Fibroblast of the aortic adventitia (primary cell): ENCODE measurements at regions not wholly inside any gene's neighbourhood (a gene's known extent, or its start where the extent isn't known, plus 50 kb on each side); places are given as distances from the start of the nearest gene placed in this dataset.
A peak's percentile ranks its signal among the peaks of the same experiment; 100 is the strongest.
"Not testable (repeated sequence)": the region's sequence is repeated elsewhere in the genome, so short reads cannot be mapped to it uniquely, and the experiment has no call there.

Experiments
- DNase-seq: peaks from one replicate; pipeline ENCODE4 v3.0.0-alpha.2; 2010; ENCODE audit warnings: low read depth
- H3K4me3 ChIP-seq: 2 replicates; pipeline ENCODE4 v1.5.1; 2011; ENCODE audit warnings: low read depth, mild to moderate bottlenecking, control low read depth, low read length, moderate library complexity
- TF ChIP-seq, protein P1 (sequence below): IDR thresholded peaks from 2 replicates; pipeline ENCODE4 v1.5.1; 2011; ENCODE audit warnings: mild to moderate bottlenecking, low read length, control low read depth, inconsistent platforms; ENCODE audit not compliant: insufficient read depth

DNA sequence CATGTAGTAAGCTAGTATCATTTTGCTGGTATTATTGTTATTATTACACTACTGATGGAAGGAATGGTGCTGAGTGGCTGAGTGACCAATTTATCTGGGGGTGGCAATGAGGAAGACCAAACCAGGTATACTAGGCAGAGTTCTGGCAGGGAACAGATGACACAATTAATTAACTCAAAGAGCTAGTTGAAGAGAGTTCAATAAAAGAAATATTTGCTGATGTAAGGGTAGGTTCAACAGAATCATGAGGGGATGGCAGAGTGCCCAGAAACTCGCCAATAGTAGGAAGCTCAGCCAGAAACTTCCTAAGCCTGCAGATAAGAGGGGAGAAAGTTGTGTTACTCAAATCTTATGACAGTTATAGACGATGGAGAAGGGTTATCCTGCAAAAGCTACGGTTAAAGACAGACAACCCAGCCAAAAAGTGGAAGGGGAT, 352.5 kb downstream of the KCNJ2 start:
- H3K4me3 ChIP-seq, result no peak overlapping the region
- peak; percentile 6 for DNase-seq
- TF ChIP-seq, protein P1, sequence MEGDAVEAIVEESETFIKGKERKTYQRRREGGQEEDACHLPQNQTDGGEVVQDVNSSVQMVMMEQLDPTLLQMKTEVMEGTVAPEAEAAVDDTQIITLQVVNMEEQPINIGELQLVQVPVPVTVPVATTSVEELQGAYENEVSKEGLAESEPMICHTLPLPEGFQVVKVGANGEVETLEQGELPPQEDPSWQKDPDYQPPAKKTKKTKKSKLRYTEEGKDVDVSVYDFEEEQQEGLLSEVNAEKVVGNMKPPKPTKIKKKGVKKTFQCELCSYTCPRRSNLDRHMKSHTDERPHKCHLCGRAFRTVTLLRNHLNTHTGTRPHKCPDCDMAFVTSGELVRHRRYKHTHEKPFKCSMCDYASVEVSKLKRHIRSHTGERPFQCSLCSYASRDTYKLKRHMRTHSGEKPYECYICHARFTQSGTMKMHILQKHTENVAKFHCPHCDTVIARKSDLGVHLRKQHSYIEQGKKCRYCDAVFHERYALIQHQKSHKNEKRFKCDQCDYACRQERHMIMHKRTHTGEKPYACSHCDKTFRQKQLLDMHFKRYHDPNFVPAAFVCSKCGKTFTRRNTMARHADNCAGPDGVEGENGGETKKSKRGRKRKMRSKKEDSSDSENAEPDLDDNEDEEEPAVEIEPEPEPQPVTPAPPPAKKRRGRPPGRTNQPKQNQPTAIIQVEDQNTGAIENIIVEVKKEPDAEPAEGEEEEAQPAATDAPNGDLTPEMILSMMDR, result no peak

DNA sequence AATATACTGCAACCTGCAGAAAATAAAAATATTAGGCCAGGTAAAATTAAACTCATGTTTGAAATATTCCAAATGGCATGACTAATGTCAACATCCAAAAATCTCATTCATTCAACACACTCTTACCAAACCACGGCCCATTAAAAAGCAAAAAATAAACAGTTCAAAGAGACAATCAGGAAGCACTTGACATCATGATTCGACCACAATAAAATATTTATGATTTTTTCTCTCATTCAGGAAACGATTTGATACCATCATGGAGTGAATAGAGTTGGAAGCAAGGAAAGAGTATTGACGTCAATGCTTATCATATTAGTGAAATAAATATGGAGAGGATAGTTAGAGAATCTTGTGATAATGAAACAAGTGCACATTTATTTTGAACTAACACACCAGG, 354.1 kb downstream of the KCNJ2 start:
- DNase-seq, result no peak
- no peak overlapping the region for H3K4me3 ChIP-seq
- TF ChIP-seq, protein P1, result no peak

DNA sequence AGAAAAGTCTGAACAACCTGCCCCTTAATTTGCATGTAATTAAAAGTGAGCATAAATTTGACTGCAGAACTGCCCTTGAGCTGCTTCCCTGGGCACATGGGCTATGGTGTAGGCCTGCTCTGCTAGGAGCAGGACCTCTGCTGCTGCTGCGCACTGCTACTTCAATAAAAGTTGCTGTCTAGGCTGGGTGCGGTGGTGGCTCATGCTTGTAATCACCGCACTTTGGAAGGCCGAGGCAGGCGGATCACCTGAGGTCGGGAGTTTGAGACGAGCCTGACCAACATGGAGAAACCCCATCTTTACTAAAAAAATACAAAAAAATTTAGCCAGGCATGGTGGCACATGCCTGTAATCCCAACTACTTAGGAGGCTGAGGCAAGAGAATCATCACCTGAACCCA, 355.7 kb downstream of the KCNJ2 start:
- not testable (repeated sequence) for DNase-seq, H3K4me3 ChIP-seq

DNA sequence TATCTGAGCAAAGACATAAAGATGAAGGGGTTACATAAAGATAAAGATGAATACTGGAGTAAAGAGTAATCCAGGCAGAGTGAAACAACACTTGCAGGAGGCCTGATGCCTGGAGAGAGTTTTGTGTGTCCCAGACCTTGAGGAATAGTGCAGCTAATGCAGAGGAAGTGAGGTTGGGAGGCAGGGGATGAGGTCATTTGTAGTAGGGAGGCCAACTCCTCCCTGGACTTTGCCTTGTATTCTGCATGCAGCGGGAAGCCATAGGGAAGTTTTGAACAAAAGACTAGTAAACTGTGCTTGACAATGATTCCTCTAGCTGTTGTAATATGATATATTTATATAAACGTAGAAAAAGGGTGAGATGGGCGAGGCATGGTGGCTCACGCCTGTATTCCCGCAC, 356.6 kb downstream of the KCNJ2 start:
- TF ChIP-seq, protein P1, result no peak
- DNase-seq, result no peak
- no peak overlapping the region for H3K4me3 ChIP-seq

DNA sequence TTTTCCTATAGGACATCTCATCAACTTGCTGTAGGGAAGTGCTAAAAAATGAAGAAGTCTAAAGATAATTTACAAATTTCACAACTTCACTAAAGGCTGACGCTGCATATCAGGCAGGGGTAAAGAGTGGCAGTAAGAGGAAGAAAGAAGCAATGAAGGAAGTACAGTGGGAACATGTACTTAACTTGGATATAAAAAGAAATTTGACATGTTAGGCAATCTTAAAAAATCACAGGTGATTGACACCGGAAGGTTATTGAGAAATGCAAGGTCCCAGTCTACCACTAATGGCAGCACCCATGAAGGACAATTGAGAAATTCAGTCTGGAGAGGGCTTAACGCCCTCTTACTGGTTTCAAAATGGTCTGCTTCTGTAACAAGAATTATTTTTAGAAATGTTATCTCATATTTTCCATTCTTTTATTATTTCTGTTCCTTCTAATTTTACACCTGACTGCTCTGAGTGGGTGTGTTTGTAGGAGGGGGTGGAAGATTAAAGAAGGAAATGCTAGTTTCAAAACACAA, 358.1 kb downstream of the KCNJ2 start:
- no peak overlapping the region for H3K4me3 ChIP-seq
- TF ChIP-seq, protein P1, result no peak
- DNase-seq, result no peak

DNA sequence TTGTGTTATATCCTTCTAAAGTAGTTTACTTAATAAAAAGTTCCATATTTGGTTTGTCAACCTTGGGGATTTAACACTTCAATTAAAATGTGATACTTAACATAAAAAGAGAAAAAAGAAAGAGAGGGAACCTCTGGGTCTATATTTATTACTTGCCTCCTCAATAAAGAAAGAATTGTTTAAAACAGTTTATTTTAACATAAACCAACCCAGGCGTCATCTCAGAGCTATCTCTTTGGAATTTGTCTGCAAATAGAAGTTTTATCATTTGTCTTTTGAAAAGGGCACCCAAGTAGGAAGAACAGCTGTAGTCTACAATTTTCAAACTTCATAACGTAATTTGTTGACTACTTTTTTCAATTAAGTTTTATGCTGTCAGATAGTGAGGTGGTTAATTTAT, 364.1 kb downstream of the KCNJ2 start:
- TF ChIP-seq, protein P1, result no peak
- H3K4me3 ChIP-seq, result no peak overlapping the region
- no peak for DNase-seq

DNA sequence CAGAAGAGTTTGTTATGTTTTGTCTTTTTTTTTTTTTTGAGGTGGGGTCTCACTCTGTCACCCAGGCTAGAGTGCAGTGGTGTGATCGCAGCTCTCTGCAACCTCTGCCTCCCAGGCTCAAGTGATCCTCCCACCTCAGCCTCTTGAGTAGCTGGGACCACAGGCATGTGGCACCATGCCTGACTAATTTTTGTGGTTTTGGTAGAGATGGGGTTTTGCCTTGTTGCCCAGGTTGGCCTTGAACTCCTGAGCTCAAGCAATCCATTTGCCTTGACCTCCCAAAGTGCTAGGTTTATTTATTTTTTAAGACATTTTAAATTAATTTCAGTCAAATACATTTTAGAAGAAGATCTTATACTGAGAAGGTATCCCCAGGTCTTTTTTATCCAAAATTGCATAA, 366.7 kb downstream of the KCNJ2 start:
- TF ChIP-seq, protein P1, result no peak
- DNase-seq, result no peak
- no peak overlapping the region for H3K4me3 ChIP-seq
